Hepatocyte (in vitro differentiated cells): ENCODE measurements at regions not wholly inside any gene's neighbourhood (a gene's known extent, or its start where the extent isn't known, plus 50 kb on each side); places are given as distances from the start of the nearest gene placed in this dataset.

Experiments
- DNase-seq: peaks from one replicate; pipeline ENCODE4 v3.0.0-alpha.2; 2016; ENCODE audit warnings: low spot score
- H2AFZ ChIP-seq: fragments of 200-600 bp; sonication (generic); 2 replicates; pipeline ENCODE4 v1.6.0; 2016; ENCODE audit warnings: antibody characterized with exemption, mild to moderate bottlenecking
- H3K27ac ChIP-seq: fragments of 200-600 bp; sonication (generic); 2 replicates; pipeline ENCODE4 v1.5.1; 2016; ENCODE audit warnings: mild to moderate bottlenecking
- H3K27me3 ChIP-seq: fragments of 200-600 bp; sonication (generic); 2 replicates; pipeline ENCODE4 v1.6.1; 2016
- H3K36me3 ChIP-seq: fragments of 200-600 bp; sonication (generic); replicated peaks from 2 replicates; pipeline ENCODE4 v1.5.1; 2016; ENCODE audit warnings: low read depth; ENCODE audit not compliant: insufficient read depth
- H3K4me1 ChIP-seq: fragments of 200-600 bp; sonication (generic); 2 replicates; pipeline ENCODE4 v1.5.1; 2016; ENCODE audit warnings: mild to moderate bottlenecking, moderate library complexity; ENCODE audit not compliant: insufficient read depth
- H3K4me2 ChIP-seq: fragments of 200-600 bp; sonication (generic); 2 replicates; pipeline ENCODE4 v1.6.0; 2016
- H3K4me3 ChIP-seq: fragments of 200-600 bp; sonication (generic); 2 replicates; pipeline ENCODE4 v1.5.1; 2016; ENCODE audit warnings: mild to moderate bottlenecking
- H3K79me2 ChIP-seq: fragments of 200-600 bp; sonication (generic); 2 replicates; pipeline ENCODE4 v1.6.0; 2017; ENCODE audit warnings: mild to moderate bottlenecking
- H3K9me2 ChIP-seq: fragments of 200-600 bp; sonication (generic); replicated peaks from 2 replicates; pipeline ENCODE4 v1.6.0; 2017; ENCODE audit warnings: mild to moderate bottlenecking; ENCODE audit not compliant: insufficient read depth
- H3K9me3 ChIP-seq: fragments of 200-600 bp; sonication (generic); 2 replicates; pipeline ENCODE4 v1.5.1; 2016; ENCODE audit warnings: low read depth, mild to moderate bottlenecking
- H4K20me1 ChIP-seq: fragments of 200-600 bp; sonication (generic); 2 replicates; pipeline ENCODE4 v1.6.0; 2016; ENCODE audit warnings: mild to moderate bottlenecking; ENCODE audit not compliant: insufficient read depth, poor library complexity, severe bottlenecking
- EZH2 ChIP-seq: fragments of 200-600 bp; sonication (generic); IDR thresholded peaks from 2 replicates; pipeline ENCODE4 v1.6.1; 2016; ENCODE audit warnings: antibody characterized with exemption, mild to moderate bottlenecking, borderline replicate concordance
- EZH2phosphoT487 ChIP-seq: fragments of 200-600 bp; sonication (generic); IDR thresholded peaks from one replicate; pipeline ENCODE4 v1.6.1; 2018; ENCODE audit warnings: antibody characterized with exemption, mild to moderate bottlenecking, low read depth, moderate library complexity; ENCODE audit not compliant: unreplicated experiment, severe bottlenecking
- WGBS: methylation state at CpG from one replicate; pipeline ENCODE4 v1.1.6; 2016; ENCODE audit warnings: low lambda C conversion rate; ENCODE audit errors: missing lambda C conversion rate; 5-methylcytosine and 5-hydroxymethylcytosine counted together
- TF ChIP-seq, protein P1 (sequence below): fragments of 200-600 bp; sonication (generic); IDR thresholded peaks from 2 replicates; pipeline ENCODE4 v1.5.1; 2016; ENCODE audit warnings: antibody characterized with exemption, mild to moderate bottlenecking; ENCODE audit not compliant: poor library complexity

DNA sequence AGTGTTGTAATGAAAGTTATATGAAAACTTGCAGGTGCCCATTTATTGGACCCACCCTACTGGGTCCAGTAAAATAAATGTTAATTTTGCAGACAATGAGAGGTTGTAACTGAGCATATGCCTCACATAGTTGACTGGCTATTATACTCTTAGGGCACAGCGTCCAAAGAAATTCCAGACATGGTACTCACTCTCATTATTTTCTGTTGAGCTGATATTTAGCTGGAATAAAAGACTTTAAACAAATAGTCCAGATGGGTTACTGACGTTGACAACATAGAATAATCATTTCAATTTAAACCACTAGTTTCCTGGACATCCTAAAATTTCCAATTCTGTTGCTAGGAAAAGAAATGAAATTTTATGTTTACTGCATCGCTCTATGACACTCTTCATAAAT, 174.5 kb downstream of the ZNF365 start:
- no peaks in the 10 kb centered on the region for H3K79me2 ChIP-seq
- H3K9me3 ChIP-seq: no peaks in the 10 kb centered on the region
- no peaks in the 10 kb centered on the region for H3K4me1 ChIP-seq
- no peaks in the 10 kb centered on the region for H4K20me1 ChIP-seq
- H3K4me2 ChIP-seq: no peak overlapping the region
- H3K9me2 ChIP-seq: no peaks in the 10 kb centered on the region
- no peak for DNase-seq
- H2AFZ ChIP-seq: no peak overlapping the region
- TF ChIP-seq EZH2phosphoT487: no peak
- no peak for TF ChIP-seq EZH2
- TF ChIP-seq, protein P1, sequence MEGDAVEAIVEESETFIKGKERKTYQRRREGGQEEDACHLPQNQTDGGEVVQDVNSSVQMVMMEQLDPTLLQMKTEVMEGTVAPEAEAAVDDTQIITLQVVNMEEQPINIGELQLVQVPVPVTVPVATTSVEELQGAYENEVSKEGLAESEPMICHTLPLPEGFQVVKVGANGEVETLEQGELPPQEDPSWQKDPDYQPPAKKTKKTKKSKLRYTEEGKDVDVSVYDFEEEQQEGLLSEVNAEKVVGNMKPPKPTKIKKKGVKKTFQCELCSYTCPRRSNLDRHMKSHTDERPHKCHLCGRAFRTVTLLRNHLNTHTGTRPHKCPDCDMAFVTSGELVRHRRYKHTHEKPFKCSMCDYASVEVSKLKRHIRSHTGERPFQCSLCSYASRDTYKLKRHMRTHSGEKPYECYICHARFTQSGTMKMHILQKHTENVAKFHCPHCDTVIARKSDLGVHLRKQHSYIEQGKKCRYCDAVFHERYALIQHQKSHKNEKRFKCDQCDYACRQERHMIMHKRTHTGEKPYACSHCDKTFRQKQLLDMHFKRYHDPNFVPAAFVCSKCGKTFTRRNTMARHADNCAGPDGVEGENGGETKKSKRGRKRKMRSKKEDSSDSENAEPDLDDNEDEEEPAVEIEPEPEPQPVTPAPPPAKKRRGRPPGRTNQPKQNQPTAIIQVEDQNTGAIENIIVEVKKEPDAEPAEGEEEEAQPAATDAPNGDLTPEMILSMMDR: no peak
- no peaks in the 10 kb centered on the region for H3K27me3 ChIP-seq
- WGBS: 89% methylated on average over 3 of the region's 3 CpGs
- H3K4me3 ChIP-seq: no peak overlapping the region
- H3K36me3 ChIP-seq: no peaks in the 10 kb centered on the region
- H3K27ac ChIP-seq: no peak overlapping the region

DNA sequence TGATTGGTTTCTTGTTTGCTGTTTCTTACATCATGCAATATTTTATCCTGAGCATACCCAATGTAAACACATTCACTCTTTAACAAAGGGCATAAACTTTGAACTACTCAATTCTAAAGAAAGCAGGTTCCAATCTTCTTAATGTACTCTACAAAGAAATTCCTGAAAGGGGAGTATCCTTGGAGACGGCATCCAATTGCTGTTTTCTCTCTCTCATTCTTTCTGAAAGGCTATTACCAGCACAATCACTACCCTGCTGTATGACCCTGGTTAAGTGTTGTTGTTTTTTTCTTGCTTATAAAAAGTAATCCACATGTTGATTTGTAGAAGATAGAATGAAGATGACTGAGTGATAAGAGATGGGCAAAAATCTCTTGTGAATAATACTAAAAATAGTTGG, 176.0 kb downstream of the ZNF365 start:
- TF ChIP-seq, protein P1: no peak
- TF ChIP-seq EZH2: no peak
- TF ChIP-seq EZH2phosphoT487: no peak
- no peak for DNase-seq
- Histone ChIP-seq H3K4me2 (no peak overlapping the region), H2AFZ (no peak overlapping the region), H4K20me1 (no peaks in the 10 kb centered on the region), H3K9me2 (no peaks in the 10 kb centered on the region), H3K36me3 (no peaks in the 10 kb centered on the region), H3K4me1 (no peaks in the 10 kb centered on the region), H3K27ac (no peak overlapping the region), H3K27me3 (no peaks in the 10 kb centered on the region), H3K79me2 (no peaks in the 10 kb centered on the region), H3K4me3 (no peak overlapping the region), H3K9me3 (no peaks in the 10 kb centered on the region)
- 69% methylated on average over 1 of the region's 1 CpG for WGBS

DNA sequence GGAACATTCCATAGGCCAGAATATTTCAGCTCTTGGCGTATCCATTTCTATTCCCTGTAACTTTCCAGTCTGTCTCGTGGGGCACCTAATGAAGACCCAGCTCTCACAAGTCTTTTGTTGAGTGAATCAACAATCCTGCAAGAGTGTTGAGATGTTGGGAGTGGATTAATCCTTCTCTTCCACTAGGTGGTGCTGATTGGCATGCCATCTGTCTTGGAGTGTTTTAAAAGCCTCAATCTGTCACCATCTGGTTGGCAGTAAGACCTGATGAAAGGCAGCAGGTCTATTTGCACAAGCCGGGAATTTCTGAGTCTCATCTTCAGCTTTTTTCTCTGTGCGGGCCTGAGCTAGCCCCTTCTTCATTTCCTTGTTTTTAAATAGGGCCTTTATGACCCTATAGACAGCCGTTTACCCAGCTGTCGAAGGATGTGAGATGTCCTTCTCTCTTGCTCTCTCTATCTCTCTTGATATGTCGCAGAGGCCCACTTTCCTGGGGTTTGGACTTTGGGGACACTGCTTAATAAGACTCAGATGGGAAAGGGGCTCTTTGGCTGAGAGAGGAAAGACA, 180.5 kb downstream of the ZNF365 start:
- Histone ChIP-seq H3K4me1 (no peaks in the 10 kb centered on the region), H3K79me2 (no peaks in the 10 kb centered on the region), H3K9me3 (no peaks in the 10 kb centered on the region), H3K4me2 (no peak overlapping the region), H3K36me3 (no peaks in the 10 kb centered on the region), H3K4me3 (no peak overlapping the region), H3K9me2 (no peaks in the 10 kb centered on the region), H3K27me3 (no peaks in the 10 kb centered on the region), H2AFZ (no peak overlapping the region), H3K27ac (no peak overlapping the region), H4K20me1 (no peaks in the 10 kb centered on the region)
- peak; percentile 56 for DNase-seq
- TF ChIP-seq, protein P1: peak; percentile 49
- TF ChIP-seq EZH2: no peak
- 65% methylated on average over 7 of the region's 7 CpGs for WGBS
